ENCODE measurements at regions not wholly inside any gene's neighbourhood (a gene's known extent, or its start where the extent isn't known, plus 50 kb on each side); places are given as distances from the start of the nearest gene placed in this dataset.

DNA sequence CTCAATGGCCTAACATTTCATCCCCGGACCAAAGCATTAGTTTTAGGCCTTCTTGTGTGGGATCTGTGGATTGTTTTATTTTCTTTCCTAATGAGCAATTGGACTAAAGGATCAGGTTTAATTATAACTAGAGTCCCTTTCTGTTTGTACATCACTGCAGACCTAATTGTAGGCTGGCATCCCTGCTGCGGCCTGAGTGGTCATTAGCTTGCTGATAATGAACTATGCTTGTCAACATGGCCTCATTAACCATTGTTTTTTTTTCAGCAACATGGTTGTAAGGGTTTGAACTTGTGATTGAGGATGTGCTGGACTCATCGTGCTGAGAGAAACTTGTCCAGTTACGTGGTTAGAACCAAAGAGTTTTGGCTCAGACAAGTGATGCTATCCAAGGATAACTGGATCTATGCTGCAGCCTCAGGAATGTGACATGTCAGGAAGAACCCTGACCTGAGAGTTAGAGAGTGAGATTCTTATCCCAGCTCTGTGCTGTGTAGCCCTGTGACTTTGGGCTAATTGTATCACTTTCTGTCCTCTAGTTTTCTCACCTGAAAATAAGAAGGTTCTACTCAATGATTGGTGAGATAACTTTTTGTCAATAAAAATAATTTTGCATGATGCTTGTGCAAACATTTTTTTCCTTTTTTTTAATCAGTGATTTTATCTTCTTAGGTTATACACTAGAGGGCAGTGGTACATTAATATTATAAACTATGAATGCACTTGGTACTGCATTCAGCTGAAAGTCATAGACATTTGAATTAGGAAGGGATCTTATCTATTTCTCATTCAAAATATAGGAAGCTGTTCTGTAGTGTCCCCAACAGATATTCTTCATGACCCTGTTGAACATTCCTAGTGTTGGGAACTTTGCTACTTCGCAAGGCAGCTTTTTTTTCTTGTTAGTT is 140.9 kb downstream of the RNF144B start:
- no peak for TF ChIP-seq POLR2A (IDR thresholded peaks at IDR 0.05)
- TF ChIP-seq CTCF (IDR thresholded peaks at IDR 0.05) = no peak
- no peak for TF ChIP-seq EP300 (IDR thresholded peaks at IDR 0.05)
- TF ChIP-seq POLR2AphosphoS5 (IDR thresholded peaks at IDR 0.05) = no peak
- Histone ChIP-seq H3K27ac (no peak overlapping the region), H3K4me1 (no peaks in the 10 kb centered on the region), H3K36me3 (no peaks in the 10 kb centered on the region), H3K4me3 (no peak overlapping the region), H3K9me3 (no peaks in the 10 kb centered on the region), H3K27me3 (no peaks in the 10 kb centered on the region)
- 72 to 74% methylated on average over 5 of the region's 5 CpGs for WGBS, 2 donors
- intact Hi-C loops (cut with DNase I) = no loop called here
- DNase-seq = no peak

- Histone ChIP-seq H3K36me3 (no peaks in the 10 kb centered on the region), H3K9me3 (no peaks in the 10 kb centered on the region), H3K4me1 (no peaks in the 10 kb centered on the region), H3K27me3 (no peaks in the 10 kb centered on the region), H3K4me3 (no peak overlapping the region), H3K27ac (no peak overlapping the region)
- no peak for DNase-seq
- no peak for TF ChIP-seq POLR2AphosphoS5 (IDR thresholded peaks at IDR 0.05)
- TF ChIP-seq POLR2A (IDR thresholded peaks at IDR 0.05) = no peak
- TF ChIP-seq EP300 (IDR thresholded peaks at IDR 0.05) = no peak
- no peak for TF ChIP-seq CTCF (IDR thresholded peaks at IDR 0.05)
- intact Hi-C loops (cut with DNase I) = no loop called here
- 73 to 90% methylated on average over 1 of the region's 1 CpG for WGBS, 2 donors
Measured at GRCh38 chr6:18530201-18530600, 143.1 kb downstream of the RNF144B start.

DNA sequence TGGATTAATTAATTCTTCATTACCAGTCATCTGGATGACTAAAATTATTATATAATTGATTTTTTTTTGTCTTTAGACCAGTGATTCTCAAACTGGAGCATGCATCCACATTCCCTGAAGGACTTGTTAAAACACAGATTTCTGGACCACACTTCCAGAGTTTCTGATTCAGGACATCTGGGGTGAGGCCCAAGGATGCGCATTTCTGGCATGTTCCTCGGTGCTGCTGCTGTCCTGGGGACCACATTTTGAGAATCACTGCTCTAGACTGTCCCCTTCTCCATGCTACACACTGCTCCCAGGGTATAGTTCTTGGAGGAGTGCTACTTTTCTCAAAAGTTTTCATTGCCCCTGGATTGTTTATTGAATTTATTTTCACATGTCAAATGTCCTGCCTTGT is 145.0 kb downstream of the RNF144B start:
- no peak for DNase-seq
- TF ChIP-seq POLR2AphosphoS5 (IDR thresholded peaks at IDR 0.05) = no peak
- TF ChIP-seq EP300 (IDR thresholded peaks at IDR 0.05) = no peak
- Histone ChIP-seq H3K4me1 (no peaks in the 10 kb centered on the region), H3K27me3 (no peaks in the 10 kb centered on the region), H3K4me3 (no peak overlapping the region), H3K27ac (no peak overlapping the region), H3K9me3 (no peaks in the 10 kb centered on the region), H3K36me3 (no peaks in the 10 kb centered on the region)
- intact Hi-C loops (cut with DNase I) = no loop called here
- WGBS, 2 donors = 87% methylated on average over 2 of the region's 2 CpGs

GRCh38 chr6:18533793-18534192 is 146.6 kb downstream of the RNF144B start:
- no peaks in the 10 kb centered on the region for H3K27me3 ChIP-seq
- WGBS, 2 donors = 44 to 61% methylated on average over 5 of the region's 5 CpGs

More at GRCh38 chr6:18533793-18534192, 146.6 kb downstream of the RNF144B start:
- H3K9me3 ChIP-seq = no peaks in the 10 kb centered on the region
- H3K36me3 ChIP-seq = no peaks in the 10 kb centered on the region
- H3K4me1 ChIP-seq = no peaks in the 10 kb centered on the region
- no peak for TF ChIP-seq EP300 (IDR thresholded peaks at IDR 0.05)
- TF ChIP-seq CTCF (IDR thresholded peaks at IDR 0.05) = no peak
- no peak for TF ChIP-seq POLR2AphosphoS5 (IDR thresholded peaks at IDR 0.05)
- no peak for TF ChIP-seq POLR2A (IDR thresholded peaks at IDR 0.05)
- H3K4me3 ChIP-seq = no peak overlapping the region
- DNase-seq = no peak
- intact Hi-C loops (cut with DNase I) = no loop called here
- no peak overlapping the region for H3K27ac ChIP-seq

Measured in sigmoid colon (tissue), 6 donors.